ENCODE measurements at regions not wholly inside any gene's neighbourhood (a gene's known extent, or its start where the extent isn't known, plus 50 kb on each side); places are given as distances from the start of the nearest gene placed in this dataset.

- no peak overlapping the region for H3K27ac ChIP-seq
- TF ChIP-seq CTCF (conservative IDR thresholded peaks at IDR 0.05) (no peak), ZFX (IDR thresholded peaks at IDR 0.05) (no peak)
These were observed 55.2 kb downstream of the FOS start for GRCh38 chr14:75333606-75334548.

GRCh38 chr14:75334549-75335051, 56.0 kb downstream of the FOS start:
- H3K27ac ChIP-seq: no peak overlapping the region
- no peak for TF ChIP-seq ZFX (IDR thresholded peaks at IDR 0.05)
- TF ChIP-seq CTCF (conservative IDR thresholded peaks at IDR 0.05): no peak

- no peak for TF ChIP-seq ZFX (IDR thresholded peaks at IDR 0.05)
- TF ChIP-seq CTCF (conservative IDR thresholded peaks at IDR 0.05): no peak
- H3K27ac ChIP-seq: no peak overlapping the region
These were observed 56.9 kb downstream of the FOS start for GRCh38 chr14:75335571-75335970.

- no peak overlapping the region for H3K27ac ChIP-seq
- no peak for TF ChIP-seq ZFX (IDR thresholded peaks at IDR 0.05)
These were observed 59.8 kb downstream of the FOS start for GRCh38 chr14:75338398-75338797.

GRCh38 chr14:75339059-75339458, 60.4 kb downstream of the FOS start:
- no peak overlapping the region for H3K27ac ChIP-seq

GRCh38 chr14:75340921-75341320, 62.3 kb downstream of the FOS start:
- no peak for TF ChIP-seq ZFX (IDR thresholded peaks at IDR 0.05)
- no peak for TF ChIP-seq CTCF (conservative IDR thresholded peaks at IDR 0.05)
- peak overlapping the region; percentile 7; the same call in 1 of the 2 replicates for H3K27ac ChIP-seq

More at GRCh38 chr14:75339059-75339458, 60.4 kb downstream of the FOS start:
- TF ChIP-seq CTCF (conservative IDR thresholded peaks at IDR 0.05): no peak
- no peak for TF ChIP-seq ZFX (IDR thresholded peaks at IDR 0.05)

GRCh38 chr14:75341620-75342019, 63.0 kb downstream of the FOS start:
- TF ChIP-seq ZFX (IDR thresholded peaks at IDR 0.05) (no peak), CTCF (conservative IDR thresholded peaks at IDR 0.05) (no peak)
- H3K27ac ChIP-seq: no peak overlapping the region; the same call in 1 of the 2 replicates

Measured in C4-2B (cell line).